Trophoblast cell (in vitro differentiated cells and primary cell): ENCODE measurements at regions not wholly inside any gene's neighbourhood (a gene's known extent, or its start where the extent isn't known, plus 50 kb on each side); places are given as distances from the start of the nearest gene placed in this dataset.

Source experiments
- DNase-seq, 2 donors: peaks; one replicate each; pipeline ENCODE4 v3.0.0-alpha.2; 2016
- H2AFZ ChIP-seq: 2 replicates; pipeline ENCODE4 v1.6.1; 2013; ENCODE audit warnings: low read length, moderate library complexity, mild to moderate bottlenecking; ENCODE audit not compliant: insufficient read depth, poor library complexity
- H2AK5ac ChIP-seq: 2 replicates; pipeline ENCODE4 v1.6.1; 2013; ENCODE audit warnings: mild to moderate bottlenecking, low read length
- H2BK120ac ChIP-seq: 2 replicates; pipeline ENCODE4 v1.6.1; 2013; ENCODE audit warnings: low read length, mild to moderate bottlenecking, moderate library complexity; ENCODE audit not compliant: insufficient read depth, poor library complexity
- H2BK12ac ChIP-seq: 2 replicates; pipeline ENCODE4 v1.6.1; 2013; ENCODE audit warnings: mild to moderate bottlenecking, low read length, moderate library complexity
- H2BK5ac ChIP-seq: 2 replicates; pipeline ENCODE4 v1.6.1; 2013; ENCODE audit warnings: low read length, low read depth, moderate library complexity, mild to moderate bottlenecking; ENCODE audit not compliant: poor library complexity
- H3K14ac ChIP-seq: 2 replicates; pipeline ENCODE4 v1.6.1; 2013; ENCODE audit warnings: mild to moderate bottlenecking, low read length
- H3K18ac ChIP-seq: 2 replicates; pipeline ENCODE4 v1.6.1; 2013; ENCODE audit warnings: mild to moderate bottlenecking, low read length
- H3K23ac ChIP-seq: 2 replicates; pipeline ENCODE4 v1.6.1; 2013; ENCODE audit warnings: low read length
- H3K27ac ChIP-seq: 2 replicates; pipeline ENCODE4 v1.5.1; 2013; ENCODE audit warnings: low read depth, mild to moderate bottlenecking, inconsistent platforms, low read length, moderate library complexity
- H3K27me3 ChIP-seq: 2 replicates; pipeline ENCODE4 v1.6.1; 2013; ENCODE audit warnings: inconsistent platforms, mild to moderate bottlenecking, low read length, moderate library complexity; ENCODE audit not compliant: insufficient read depth
- H3K36me3 ChIP-seq, 2 experiments: 1 replicate in 1 of 2; 2 replicates in 1 of 2; pipeline ENCODE4 v1.6.1; 2013; ENCODE audit warnings: low read length in 2 of 2, mild to moderate bottlenecking in 2 of 2, moderate library complexity in 1 of 2; ENCODE audit not compliant: insufficient read depth in 2 of 2, control insufficient read depth in 1 of 2
- H3K4ac ChIP-seq: 2 replicates; pipeline ENCODE4 v1.6.1; 2013; ENCODE audit warnings: low read depth, mild to moderate bottlenecking, low read length, moderate library complexity
- H3K4me1 ChIP-seq, 2 experiments: 1 replicate in 1 of 2; 2 replicates in 1 of 2; pipeline ENCODE4 v1.6.1; 2013; ENCODE audit warnings: low read length in 2 of 2, mild to moderate bottlenecking in 2 of 2, moderate library complexity in 1 of 2; ENCODE audit not compliant: insufficient read depth in 2 of 2, control insufficient read depth in 1 of 2
- H3K4me2 ChIP-seq: 2 replicates; pipeline ENCODE4 v1.6.1; 2013; ENCODE audit warnings: inconsistent platforms, mild to moderate bottlenecking, low read length, moderate library complexity
- H3K4me3 ChIP-seq: 2 replicates; pipeline ENCODE4 v1.5.1; 2013; ENCODE audit warnings: mild to moderate bottlenecking, low read depth, low read length, inconsistent platforms
- H3K79me1 ChIP-seq: one replicate; pipeline ENCODE4 v1.6.1; 2013; ENCODE audit warnings: low read length
- H3K79me2 ChIP-seq: 2 replicates; pipeline ENCODE4 v1.6.1; 2013; ENCODE audit warnings: low read length, mild to moderate bottlenecking; ENCODE audit not compliant: control insufficient read depth, insufficient read depth, poor library complexity
- H3K9ac ChIP-seq: 2 replicates; pipeline ENCODE4 v1.6.1; 2013; ENCODE audit warnings: mild to moderate bottlenecking, low read length
- H3K9me3 ChIP-seq: 2 replicates; pipeline ENCODE4 v1.6.1; 2013; ENCODE audit warnings: low read depth, mild to moderate bottlenecking, control low read depth, inconsistent platforms, low read length; ENCODE audit not compliant: insufficient read depth
- H4K12ac ChIP-seq: 2 replicates; pipeline ENCODE4 v1.6.1; 2013; ENCODE audit warnings: low read depth, mild to moderate bottlenecking, low read length, moderate library complexity
- H4K8ac ChIP-seq: 2 replicates; pipeline ENCODE4 v1.6.1; 2013; ENCODE audit warnings: low read depth, mild to moderate bottlenecking, low read length, moderate library complexity
- H4K91ac ChIP-seq: one replicate; pipeline ENCODE4 v1.6.1; 2013; ENCODE audit warnings: low read depth, mild to moderate bottlenecking, low read length, moderate library complexity
- WGBS: extraction: QIAGEN DNeasy Blood & Tissue Kit; methylation state at CpG from one replicate; pipeline ENCODE4 v1.1.7; 2013; ENCODE audit warnings: missing lambda C conversion rate; ENCODE audit not compliant: insufficient read length, insufficient coverage; ENCODE audit errors: extremely low coverage; 5-methylcytosine and 5-hydroxymethylcytosine counted together

DNA sequence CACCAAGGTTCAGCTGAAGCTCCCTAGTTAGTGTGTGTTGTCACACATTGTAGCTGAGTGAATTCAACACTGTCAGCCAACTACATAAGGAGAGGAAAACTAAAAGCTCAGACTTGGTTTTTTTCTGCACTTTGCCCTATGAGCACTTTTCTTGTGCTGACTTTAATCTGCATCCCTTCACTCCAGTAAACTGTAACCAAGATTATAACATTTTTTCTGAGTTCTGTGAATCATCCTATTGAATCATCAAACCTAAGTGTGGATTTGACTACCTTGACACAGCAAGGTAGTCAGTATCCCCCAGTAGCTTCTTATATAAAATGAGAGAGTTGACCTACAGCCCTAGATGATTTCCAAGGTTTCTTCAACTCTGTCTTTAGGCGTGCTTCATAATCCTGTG lies 325.0 kb downstream of the AGTPBP1 start:
- Histone ChIP-seq H3K79me1 (no peaks in the 10 kb centered on the region), H2AK5ac (no peak overlapping the region), H3K23ac (no peak overlapping the region), H3K9ac (no peak overlapping the region), H3K27ac (no peak overlapping the region), H3K79me2 (no peaks in the 10 kb centered on the region), H3K36me3 (no peaks in the 10 kb centered on the region), H3K4me3 (no peak overlapping the region), H2BK12ac (no peak overlapping the region), H3K9me3 (peaks cover 1% of the 10 kb centered on the region), H4K91ac (no peak overlapping the region), H4K12ac (no peak overlapping the region), H3K14ac (no peak overlapping the region), H3K4me2 (no peak overlapping the region), H2BK5ac (no peak overlapping the region), H3K27me3 (no peaks in the 10 kb centered on the region), H2BK120ac (no peak overlapping the region), H3K18ac (no peak overlapping the region), H4K8ac (no peak overlapping the region), H2AFZ (no peak overlapping the region), H3K4me1 (peaks cover 0 to 9% of the 10 kb centered on the region in 2 experiments), H3K4ac (no peak overlapping the region)
- DNase-seq, result no peak
- no CpG with 5 or more reads among the region's 1 CpG for WGBS

DNA sequence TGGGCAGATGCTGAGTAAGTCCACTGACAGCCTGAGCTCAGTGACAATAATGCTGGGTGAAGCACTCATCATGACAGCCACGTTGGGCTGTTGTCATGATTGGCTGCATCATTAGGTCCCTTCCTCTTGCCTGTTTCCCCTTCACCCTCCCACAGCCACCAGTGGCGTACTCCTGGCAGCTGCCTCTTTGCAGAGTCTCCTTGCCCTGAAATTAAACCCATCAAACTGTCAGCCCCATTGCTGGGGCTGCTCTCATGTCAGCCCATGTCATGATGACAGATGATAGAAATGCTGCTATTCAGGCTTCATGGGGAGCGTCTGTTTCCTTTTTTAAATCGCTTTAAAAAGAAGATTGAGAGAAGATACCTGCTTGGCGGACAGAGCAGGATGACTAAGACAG lies 327.4 kb downstream of the AGTPBP1 start:
- DNase-seq, result peak; percentile 3 to 31
- Histone ChIP-seq H3K79me1 (no peaks in the 10 kb centered on the region), H2AK5ac (no peak overlapping the region), H3K18ac (no peak overlapping the region), H4K12ac (no peak overlapping the region), H3K23ac (no peak overlapping the region), H4K8ac (no peak overlapping the region), H3K79me2 (no peaks in the 10 kb centered on the region), H3K4ac (no peak overlapping the region), H3K4me1 (peaks cover 0 to 5% of the 10 kb centered on the region in 2 experiments), H2BK120ac (no peak overlapping the region), H3K36me3 (no peaks in the 10 kb centered on the region), H2BK5ac (no peak overlapping the region), H3K4me3 (no peak overlapping the region), H3K27me3 (no peaks in the 10 kb centered on the region), H4K91ac (no peak overlapping the region), H2BK12ac (no peak overlapping the region), H3K4me2 (no peak overlapping the region), H3K9me3 (peaks cover 4% of the 10 kb centered on the region), H3K9ac (no peak overlapping the region), H2AFZ (no peak overlapping the region), H3K27ac (no peak overlapping the region), H3K14ac (no peak overlapping the region)
- WGBS, result no CpG with 5 or more reads among the region's 5 CpGs

DNA sequence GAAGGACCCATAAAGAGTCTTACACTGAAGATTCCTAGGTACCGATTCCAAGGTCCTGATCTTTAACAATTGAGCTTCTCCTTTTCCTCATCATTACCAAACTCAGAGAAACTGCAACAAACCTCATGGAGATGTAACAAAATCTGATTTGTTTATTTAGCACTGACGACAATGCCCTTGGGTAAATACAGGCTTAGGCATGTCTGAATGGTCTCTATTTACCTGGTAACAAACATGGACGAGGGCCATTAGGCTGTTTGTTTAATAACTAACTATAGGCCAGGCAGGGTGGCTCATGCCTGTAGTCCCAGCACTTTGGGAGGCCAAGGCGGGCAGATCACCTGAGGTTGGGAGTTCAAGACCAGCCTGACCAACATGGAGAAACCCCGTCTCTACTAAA lies 333.3 kb downstream of the AGTPBP1 start:
- Histone ChIP-seq H3K4me1 (no peaks in the 10 kb centered on the region), H3K4me3 (no peak overlapping the region), H3K9me3 (peaks cover 2% of the 10 kb centered on the region), H3K14ac (no peak overlapping the region), H2BK5ac (no peak overlapping the region), H3K27ac (no peak overlapping the region), H3K18ac (no peak overlapping the region), H2BK120ac (no peak overlapping the region), H4K8ac (no peak overlapping the region), H3K27me3 (no peaks in the 10 kb centered on the region), H2AK5ac (no peak overlapping the region), H2BK12ac (no peak overlapping the region), H3K79me1 (no peaks in the 10 kb centered on the region), H3K36me3 (no peaks in the 10 kb centered on the region), H4K91ac (no peak overlapping the region), H4K12ac (no peak overlapping the region), H2AFZ (no peak overlapping the region), H3K23ac (no peak overlapping the region), H3K4me2 (no peak overlapping the region), H3K4ac (no peak overlapping the region), H3K9ac (no peak overlapping the region), H3K79me2 (no peaks in the 10 kb centered on the region)
- WGBS, result no CpG with 5 or more reads among the region's 5 CpGs
- DNase-seq, result no peak

DNA sequence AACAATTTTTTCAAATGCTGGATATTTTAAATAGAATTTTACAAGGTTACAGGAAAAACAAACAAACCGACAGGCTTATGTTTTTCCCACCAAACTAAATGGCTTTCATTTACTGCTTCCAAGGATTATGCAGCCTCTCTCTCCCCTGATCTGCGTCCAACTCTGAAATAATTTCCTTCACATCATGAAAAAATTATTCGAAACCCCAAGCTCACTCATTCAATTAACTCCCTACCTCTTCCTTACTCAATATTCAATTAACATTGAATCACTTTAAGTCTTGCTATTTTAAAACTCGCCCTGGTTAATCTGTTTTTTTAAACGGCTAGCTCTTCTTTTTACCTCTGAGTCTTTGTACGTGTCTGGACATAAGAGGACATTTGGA lies 336.2 kb downstream of the AGTPBP1 start:
- Histone ChIP-seq H2BK12ac (no peak overlapping the region), H3K9ac (no peak overlapping the region), H3K4me1 (peaks cover 3 to 6% of the 10 kb centered on the region in 2 experiments), H3K14ac (no peak overlapping the region), H2AK5ac (no peak overlapping the region), H2AFZ (no peak overlapping the region), H2BK5ac (no peak overlapping the region), H3K4me2 (no peak overlapping the region), H3K4ac (no peak overlapping the region), H3K36me3 (no peaks in the 10 kb centered on the region), H3K27ac (no peak overlapping the region), H3K4me3 (no peak overlapping the region), H4K91ac (no peak overlapping the region), H4K8ac (no peak overlapping the region), H2BK120ac (no peak overlapping the region), H3K79me1 (no peaks in the 10 kb centered on the region), H3K79me2 (no peaks in the 10 kb centered on the region), H3K23ac (no peak overlapping the region), H3K18ac (no peak overlapping the region), H4K12ac (no peak overlapping the region), H3K9me3 (peaks cover 2% of the 10 kb centered on the region), H3K27me3 (no peaks in the 10 kb centered on the region)
- DNase-seq, result no peak
- WGBS, result 100% methylated on average over 2 of the region's 6 CpGs
